CMK (cell line): ENCODE measurements at regions not wholly inside any gene's neighbourhood (a gene's known extent, or its start where the extent isn't known, plus 50 kb on each side); places are given as distances from the start of the nearest gene placed in this dataset.
"Not testable (repeated sequence)": the region's sequence is repeated elsewhere in the genome, so short reads cannot be mapped to it uniquely, and the experiment has no call there.

ENCODE experiments used
- DNase-seq: peaks from one replicate; pipeline ENCODE4 v3.0.0-alpha.2; 2010; ENCODE audit warnings: low read depth

GRCh38 chr9:115672477-115673316 is 480.9 kb upstream of the PAPPA start:
- DNase-seq = no peak

GRCh38 chr9:115673599-115673998 is 480.0 kb upstream of the PAPPA start:
- no peak for DNase-seq

GRCh38 chr9:115674091-115674490 is 479.5 kb upstream of the PAPPA start:
- DNase-seq = no peak

GRCh38 chr9:115675834-115676233 is 477.8 kb upstream of the PAPPA start:
- DNase-seq = no peak

GRCh38 chr9:115680231-115680630 is 473.4 kb upstream of the PAPPA start:
- no peak for DNase-seq

- no peak for DNase-seq
Measured at GRCh38 chr9:115681585-115681984, 472.0 kb upstream of the PAPPA start.

GRCh38 chr9:115686069-115686468 is 467.5 kb upstream of the PAPPA start:
- DNase-seq = no peak

GRCh38 chr9:115687356-115687755 is 466.2 kb upstream of the PAPPA start:
- no peak for DNase-seq

- no peak for DNase-seq
Measured at GRCh38 chr9:115689331-115689730, 464.3 kb upstream of the PAPPA start.

- no peak for DNase-seq
Measured at GRCh38 chr9:115690786-115691496, 462.6 kb upstream of the PAPPA start.

GRCh38 chr9:115691693-115692092 is 461.9 kb upstream of the PAPPA start:
- DNase-seq = no peak

- not testable (repeated sequence) for DNase-seq
Measured at GRCh38 chr9:115692868-115693267, 460.7 kb upstream of the PAPPA start.

GRCh38 chr9:115694014-115694413 is 459.6 kb upstream of the PAPPA start:
- no peak for DNase-seq

- DNase-seq = no peak
Measured at GRCh38 chr9:115694991-115695390, 458.6 kb upstream of the PAPPA start.

GRCh38 chr9:115712981-115713380 is 440.6 kb upstream of the PAPPA start:
- DNase-seq = no peak

GRCh38 chr9:115715666-115716065 is 437.9 kb upstream of the PAPPA start:
- no peak for DNase-seq

- DNase-seq = no peak
Measured at GRCh38 chr9:115717298-115717697, 436.3 kb upstream of the PAPPA start.

- DNase-seq = no peak
Measured at GRCh38 chr9:115717711-115718173, 435.8 kb upstream of the PAPPA start.

- no peak for DNase-seq
Measured at GRCh38 chr9:115730396-115730795, 423.2 kb upstream of the PAPPA start.

GRCh38 chr9:115730845-115731244 is 422.7 kb upstream of the PAPPA start:
- no peak for DNase-seq

- no peak for DNase-seq
Measured at GRCh38 chr9:115733318-115734110, 420.1 kb upstream of the PAPPA start.

- no peak for DNase-seq
Measured at GRCh38 chr9:115739096-115739875, 414.3 kb upstream of the PAPPA start.
